HepG2 (cell line): ENCODE measurements at regions not wholly inside any gene's neighbourhood (a gene's known extent, or its start where the extent isn't known, plus 50 kb on each side); places are given as distances from the start of the nearest gene placed in this dataset.

ENCODE experiments used
- FOSL1 ChIP-seq: sonication (generic); formaldehyde crosslinking; IDR thresholded peaks from 2 replicates; pipeline ENCODE4 v1.9.0; 2021; ENCODE audit warnings: missing genetic modification reagents, borderline replicate concordance
- GATAD2A ChIP-seq: IDR thresholded peaks from 2 replicates; pipeline ENCODE4 v1.6.1; 2016
- HDAC1 ChIP-seq: sonication (generic); formaldehyde crosslinking; IDR thresholded peaks from 2 replicates; pipeline ENCODE4 v1.5.1; 2020; ENCODE audit warnings: mild to moderate bottlenecking, missing genetic modification reagents
- HMGA1 ChIP-seq: sonication (generic); formaldehyde crosslinking; conservative IDR thresholded peaks from 2 replicates; pipeline ENCODE4 v1.4.0; 2020; ENCODE audit warnings: missing genetic modification reagents
- HOXA3 ChIP-seq: sonication (generic); formaldehyde crosslinking; IDR thresholded peaks from 2 replicates; pipeline ENCODE4 v1.5.0; 2020; ENCODE audit warnings: missing genetic modification reagents
- KAT7 ChIP-seq: IDR thresholded peaks from 2 replicates; pipeline ENCODE4 v1.6.1; 2018; ENCODE audit warnings: borderline replicate concordance, missing compliant biosample characterization
- SNRNP70 ChIP-seq: fragments of 200-400 bp; formaldehyde crosslinking; IDR thresholded peaks from 2 replicates; pipeline ENCODE4 v1.6.1; 2017; ENCODE audit warnings: mild to moderate bottlenecking, low read depth, low read length, moderate library complexity
- TF ChIP-seq, protein P1 (sequence below): sonication (generic); formaldehyde crosslinking; IDR thresholded peaks from 2 replicates; pipeline ENCODE4 v1.4.0; 2020; ENCODE audit warnings: missing genetic modification reagents
- TF ChIP-seq, protein P2 (sequence below): sonication (generic); formaldehyde crosslinking; IDR thresholded peaks from 2 replicates; pipeline ENCODE4 v1.8.0; 2022; ENCODE audit warnings: missing genetic modification reagents, mild to moderate bottlenecking, borderline replicate concordance
- TF ChIP-seq, protein P3 (sequence below), 2 experiments: fragments of 450-650 bp in 1 of 2; sonication (generic) in 1 of 2; formaldehyde crosslinking; IDR thresholded peaks; 2 replicates each; pipeline versions ENCODE4 v1.5.0 to v1.8.0; 2020 to 2022; ENCODE audit warnings: mild to moderate bottlenecking in 1 of 2, missing genetic modification reagents in 1 of 2
- TF ChIP-seq, protein P4 (sequence below): sonication (generic); formaldehyde crosslinking; IDR thresholded peaks from 2 replicates; pipeline ENCODE4 v1.4.0; 2020; ENCODE audit warnings: missing genetic modification reagents, borderline replicate concordance
- TF ChIP-seq, protein P5 (sequence below): sonication (generic); formaldehyde crosslinking; IDR thresholded peaks from 2 replicates; pipeline ENCODE4 v1.4.0; 2020; ENCODE audit warnings: missing genetic modification reagents
- TF ChIP-seq, protein P6 (sequence below): sonication (generic); formaldehyde crosslinking; conservative IDR thresholded peaks from 2 replicates; pipeline ENCODE4 v1.4.0; 2020; ENCODE audit warnings: mild to moderate bottlenecking, missing genetic modification reagents, moderate library complexity

DNA sequence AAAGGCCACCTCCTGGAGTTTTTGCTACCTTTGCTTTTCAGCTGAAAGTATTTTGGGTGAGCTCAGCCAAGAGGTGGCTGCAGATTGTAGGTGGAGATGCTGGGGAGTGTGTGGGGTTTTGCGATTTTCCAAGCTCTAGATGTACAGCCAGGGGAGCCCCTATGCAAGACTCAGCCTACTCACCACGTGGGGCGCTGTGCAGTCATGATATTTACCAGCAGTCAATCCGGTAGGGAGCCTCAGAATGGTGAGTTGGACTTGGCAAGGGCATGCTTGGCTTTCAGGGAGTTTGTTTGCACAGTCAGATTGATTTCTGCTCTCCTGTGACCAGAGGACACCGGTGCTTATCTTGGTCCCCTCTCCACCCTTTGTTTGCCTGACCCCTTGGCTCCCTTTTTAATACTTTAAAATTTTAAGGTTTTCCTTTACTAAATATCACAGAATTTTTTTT, 175.3 kb downstream of the UTP18 start (continued):
- TF ChIP-seq, protein P1, sequence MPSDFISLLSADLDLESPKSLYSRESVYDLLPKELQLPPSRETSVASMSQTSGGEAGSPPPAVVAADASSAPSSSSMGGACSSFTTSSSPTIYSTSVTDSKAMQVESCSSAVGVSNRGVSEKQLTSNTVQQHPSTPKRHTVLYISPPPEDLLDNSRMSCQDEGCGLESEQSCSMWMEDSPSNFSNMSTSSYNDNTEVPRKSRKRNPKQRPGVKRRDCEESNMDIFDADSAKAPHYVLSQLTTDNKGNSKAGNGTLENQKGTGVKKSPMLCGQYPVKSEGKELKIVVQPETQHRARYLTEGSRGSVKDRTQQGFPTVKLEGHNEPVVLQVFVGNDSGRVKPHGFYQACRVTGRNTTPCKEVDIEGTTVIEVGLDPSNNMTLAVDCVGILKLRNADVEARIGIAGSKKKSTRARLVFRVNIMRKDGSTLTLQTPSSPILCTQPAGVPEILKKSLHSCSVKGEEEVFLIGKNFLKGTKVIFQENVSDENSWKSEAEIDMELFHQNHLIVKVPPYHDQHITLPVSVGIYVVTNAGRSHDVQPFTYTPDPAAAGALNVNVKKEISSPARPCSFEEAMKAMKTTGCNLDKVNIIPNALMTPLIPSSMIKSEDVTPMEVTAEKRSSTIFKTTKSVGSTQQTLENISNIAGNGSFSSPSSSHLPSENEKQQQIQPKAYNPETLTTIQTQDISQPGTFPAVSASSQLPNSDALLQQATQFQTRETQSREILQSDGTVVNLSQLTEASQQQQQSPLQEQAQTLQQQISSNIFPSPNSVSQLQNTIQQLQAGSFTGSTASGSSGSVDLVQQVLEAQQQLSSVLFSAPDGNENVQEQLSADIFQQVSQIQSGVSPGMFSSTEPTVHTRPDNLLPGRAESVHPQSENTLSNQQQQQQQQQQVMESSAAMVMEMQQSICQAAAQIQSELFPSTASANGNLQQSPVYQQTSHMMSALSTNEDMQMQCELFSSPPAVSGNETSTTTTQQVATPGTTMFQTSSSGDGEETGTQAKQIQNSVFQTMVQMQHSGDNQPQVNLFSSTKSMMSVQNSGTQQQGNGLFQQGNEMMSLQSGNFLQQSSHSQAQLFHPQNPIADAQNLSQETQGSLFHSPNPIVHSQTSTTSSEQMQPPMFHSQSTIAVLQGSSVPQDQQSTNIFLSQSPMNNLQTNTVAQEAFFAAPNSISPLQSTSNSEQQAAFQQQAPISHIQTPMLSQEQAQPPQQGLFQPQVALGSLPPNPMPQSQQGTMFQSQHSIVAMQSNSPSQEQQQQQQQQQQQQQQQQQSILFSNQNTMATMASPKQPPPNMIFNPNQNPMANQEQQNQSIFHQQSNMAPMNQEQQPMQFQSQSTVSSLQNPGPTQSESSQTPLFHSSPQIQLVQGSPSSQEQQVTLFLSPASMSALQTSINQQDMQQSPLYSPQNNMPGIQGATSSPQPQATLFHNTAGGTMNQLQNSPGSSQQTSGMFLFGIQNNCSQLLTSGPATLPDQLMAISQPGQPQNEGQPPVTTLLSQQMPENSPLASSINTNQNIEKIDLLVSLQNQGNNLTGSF (CRISPR knock-in tag) = no peak
- TF ChIP-seq, protein P2, sequence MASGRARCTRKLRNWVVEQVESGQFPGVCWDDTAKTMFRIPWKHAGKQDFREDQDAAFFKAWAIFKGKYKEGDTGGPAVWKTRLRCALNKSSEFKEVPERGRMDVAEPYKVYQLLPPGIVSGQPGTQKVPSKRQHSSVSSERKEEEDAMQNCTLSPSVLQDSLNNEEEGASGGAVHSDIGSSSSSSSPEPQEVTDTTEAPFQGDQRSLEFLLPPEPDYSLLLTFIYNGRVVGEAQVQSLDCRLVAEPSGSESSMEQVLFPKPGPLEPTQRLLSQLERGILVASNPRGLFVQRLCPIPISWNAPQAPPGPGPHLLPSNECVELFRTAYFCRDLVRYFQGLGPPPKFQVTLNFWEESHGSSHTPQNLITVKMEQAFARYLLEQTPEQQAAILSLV (CRISPR knock-in tag) = no peak
- TF ChIP-seq, protein P3, sequence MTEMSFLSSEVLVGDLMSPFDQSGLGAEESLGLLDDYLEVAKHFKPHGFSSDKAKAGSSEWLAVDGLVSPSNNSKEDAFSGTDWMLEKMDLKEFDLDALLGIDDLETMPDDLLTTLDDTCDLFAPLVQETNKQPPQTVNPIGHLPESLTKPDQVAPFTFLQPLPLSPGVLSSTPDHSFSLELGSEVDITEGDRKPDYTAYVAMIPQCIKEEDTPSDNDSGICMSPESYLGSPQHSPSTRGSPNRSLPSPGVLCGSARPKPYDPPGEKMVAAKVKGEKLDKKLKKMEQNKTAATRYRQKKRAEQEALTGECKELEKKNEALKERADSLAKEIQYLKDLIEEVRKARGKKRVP (CRISPR knock-in tag; IDR thresholded peaks at IDR 0.05) = no peak
- TF ChIP-seq, protein P4, sequence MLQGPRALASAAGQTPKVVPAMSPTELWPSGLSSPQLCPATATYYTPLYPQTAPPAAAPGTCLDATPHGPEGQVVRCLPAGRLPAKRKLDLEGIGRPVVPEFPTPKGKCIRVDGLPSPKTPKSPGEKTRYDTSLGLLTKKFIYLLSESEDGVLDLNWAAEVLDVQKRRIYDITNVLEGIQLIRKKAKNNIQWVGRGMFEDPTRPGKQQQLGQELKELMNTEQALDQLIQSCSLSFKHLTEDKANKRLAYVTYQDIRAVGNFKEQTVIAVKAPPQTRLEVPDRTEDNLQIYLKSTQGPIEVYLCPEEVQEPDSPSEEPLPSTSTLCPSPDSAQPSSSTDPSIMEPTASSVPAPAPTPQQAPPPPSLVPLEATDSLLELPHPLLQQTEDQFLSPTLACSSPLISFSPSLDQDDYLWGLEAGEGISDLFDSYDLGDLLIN (CRISPR knock-in tag) = no peak
- TF ChIP-seq GATAD2A (CRISPR knock-in tag) (peak; percentile 66; the same call in 1 of the 2 replicates), FOSL1 (CRISPR knock-in tag) (no peak), SNRNP70 (no peak), HDAC1 (CRISPR knock-in tag) (peak; percentile 59; the same call in 1 of the 2 replicates), KAT7 (CRISPR knock-in tag) (no peak), HOXA3 (CRISPR knock-in tag) (0 out of 2 replicates have a peak, but pooled peaks have one; percentile 49), HMGA1 (CRISPR knock-in tag) (no peak)
- TF ChIP-seq, protein P5, sequence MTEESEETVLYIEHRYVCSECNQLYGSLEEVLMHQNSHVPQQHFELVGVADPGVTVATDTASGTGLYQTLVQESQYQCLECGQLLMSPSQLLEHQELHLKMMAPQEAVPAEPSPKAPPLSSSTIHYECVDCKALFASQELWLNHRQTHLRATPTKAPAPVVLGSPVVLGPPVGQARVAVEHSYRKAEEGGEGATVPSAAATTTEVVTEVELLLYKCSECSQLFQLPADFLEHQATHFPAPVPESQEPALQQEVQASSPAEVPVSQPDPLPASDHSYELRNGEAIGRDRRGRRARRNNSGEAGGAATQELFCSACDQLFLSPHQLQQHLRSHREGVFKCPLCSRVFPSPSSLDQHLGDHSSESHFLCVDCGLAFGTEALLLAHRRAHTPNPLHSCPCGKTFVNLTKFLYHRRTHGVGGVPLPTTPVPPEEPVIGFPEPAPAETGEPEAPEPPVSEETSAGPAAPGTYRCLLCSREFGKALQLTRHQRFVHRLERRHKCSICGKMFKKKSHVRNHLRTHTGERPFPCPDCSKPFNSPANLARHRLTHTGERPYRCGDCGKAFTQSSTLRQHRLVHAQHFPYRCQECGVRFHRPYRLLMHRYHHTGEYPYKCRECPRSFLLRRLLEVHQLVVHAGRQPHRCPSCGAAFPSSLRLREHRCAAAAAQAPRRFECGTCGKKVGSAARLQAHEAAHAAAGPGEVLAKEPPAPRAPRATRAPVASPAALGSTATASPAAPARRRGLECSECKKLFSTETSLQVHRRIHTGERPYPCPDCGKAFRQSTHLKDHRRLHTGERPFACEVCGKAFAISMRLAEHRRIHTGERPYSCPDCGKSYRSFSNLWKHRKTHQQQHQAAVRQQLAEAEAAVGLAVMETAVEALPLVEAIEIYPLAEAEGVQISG (CRISPR knock-in tag) = peak; percentile 63
- TF ChIP-seq, protein P6, sequence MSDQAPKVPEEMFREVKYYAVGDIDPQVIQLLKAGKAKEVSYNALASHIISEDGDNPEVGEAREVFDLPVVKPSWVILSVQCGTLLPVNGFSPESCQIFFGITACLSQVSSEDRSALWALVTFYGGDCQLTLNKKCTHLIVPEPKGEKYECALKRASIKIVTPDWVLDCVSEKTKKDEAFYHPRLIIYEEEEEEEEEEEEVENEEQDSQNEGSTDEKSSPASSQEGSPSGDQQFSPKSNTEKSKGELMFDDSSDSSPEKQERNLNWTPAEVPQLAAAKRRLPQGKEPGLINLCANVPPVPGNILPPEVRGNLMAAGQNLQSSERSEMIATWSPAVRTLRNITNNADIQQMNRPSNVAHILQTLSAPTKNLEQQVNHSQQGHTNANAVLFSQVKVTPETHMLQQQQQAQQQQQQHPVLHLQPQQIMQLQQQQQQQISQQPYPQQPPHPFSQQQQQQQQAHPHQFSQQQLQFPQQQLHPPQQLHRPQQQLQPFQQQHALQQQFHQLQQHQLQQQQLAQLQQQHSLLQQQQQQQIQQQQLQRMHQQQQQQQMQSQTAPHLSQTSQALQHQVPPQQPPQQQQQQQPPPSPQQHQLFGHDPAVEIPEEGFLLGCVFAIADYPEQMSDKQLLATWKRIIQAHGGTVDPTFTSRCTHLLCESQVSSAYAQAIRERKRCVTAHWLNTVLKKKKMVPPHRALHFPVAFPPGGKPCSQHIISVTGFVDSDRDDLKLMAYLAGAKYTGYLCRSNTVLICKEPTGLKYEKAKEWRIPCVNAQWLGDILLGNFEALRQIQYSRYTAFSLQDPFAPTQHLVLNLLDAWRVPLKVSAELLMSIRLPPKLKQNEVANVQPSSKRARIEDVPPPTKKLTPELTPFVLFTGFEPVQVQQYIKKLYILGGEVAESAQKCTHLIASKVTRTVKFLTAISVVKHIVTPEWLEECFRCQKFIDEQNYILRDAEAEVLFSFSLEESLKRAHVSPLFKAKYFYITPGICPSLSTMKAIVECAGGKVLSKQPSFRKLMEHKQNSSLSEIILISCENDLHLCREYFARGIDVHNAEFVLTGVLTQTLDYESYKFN = peak; percentile 60
